GM12878 (cell line): ENCODE measurements at regions not wholly inside any gene's neighbourhood (a gene's known extent, or its start where the extent isn't known, plus 50 kb on each side); places are given as distances from the start of the nearest gene placed in this dataset.

Experiments used
- ATAC-seq: fragments of 200-7000 bp; cut with Tn5 transposase; 3 replicates; pipeline ENCODE4 v1.9.1; 2020; ENCODE audit warnings: mild to moderate bottlenecking, moderate library complexity
- BruUV-seq: library from RNA; stranded (reverse); fragments of 400-500 nt; replicated peaks from 2 replicates; lab custom pipeline; 2021; lab: Mats Ljungman, UMichigan
- CTCF ChIA-PET: fragments of 300-600 bp; sonication (Branson Sonifier 250); formaldehyde crosslinking; extraction: SDS; loops from one replicate; lab custom pipeline; 2021; ENCODE audit warnings: inconsistent platforms; lab: Yijun Ruan, JAX
- POLR2A ChIA-PET: fragments of 350-600 bp; formaldehyde crosslinking; extraction: SDS; loops from one replicate; lab custom pipeline; 2021; ENCODE audit warnings: inconsistent platforms; lab: Charles Lee
- RAD21 ChIA-PET: fragments of 300-600 bp; sonication (Branson Sonifier 250); formaldehyde crosslinking; loops from one replicate; lab custom pipeline; 2023; ENCODE audit warnings: antibody characterized with exemption; ENCODE audit not compliant: unreplicated experiment; lab: Charles Lee
- SMC1A ChIA-PET: fragments of 300-600 bp; sonication (Branson Sonifier 250); formaldehyde crosslinking; loops from one replicate; lab custom pipeline; 2023; ENCODE audit not compliant: unreplicated experiment, uncharacterized antibody; lab: Charles Lee
- DNase-seq: peaks from one replicate; pipeline ENCODE4 v3.0.0-alpha.2; 2011; ENCODE audit warnings: low read depth, low spot score
- FAIRE-seq: peaks from 3 replicates; lab custom pipeline; 2011; peaks lifted over from hg19 to GRCh38; lab: Jason Lieb, UNC
- H2AFZ ChIP-seq: 2 replicates; pipeline ENCODE4 v1.6.0; 2011; ENCODE audit warnings: low read depth, low read length, control low read depth; ENCODE audit not compliant: control insufficient read depth
- H3K27ac ChIP-seq: 2 replicates; pipeline ENCODE4 v1.5.1; 2011; ENCODE audit warnings: control low read depth; ENCODE audit not compliant: control insufficient read depth, insufficient read depth
- H3K27me3 ChIP-seq, 2 experiments: replicated peaks in 1 of 2; 2 replicates each; pipeline versions ENCODE4 v1.6.0 to v1.6.1; 2011; ENCODE audit warnings: low read length in 1 of 2; ENCODE audit not compliant: control insufficient read depth in 2 of 2, insufficient read depth in 2 of 2
- H3K36me3 ChIP-seq, 2 experiments: 2 replicates each; pipeline ENCODE4 v1.5.1; 2011; ENCODE audit warnings: low read length in 1 of 2; ENCODE audit not compliant: control insufficient read depth in 2 of 2, insufficient read depth in 2 of 2
- H3K4me1 ChIP-seq: 2 replicates; pipeline ENCODE4 v1.6.1; 2011; ENCODE audit warnings: mild to moderate bottlenecking, low read length, moderate library complexity, mixed read lengths; ENCODE audit not compliant: control insufficient read depth, insufficient read depth
- H3K4me2 ChIP-seq: 2 replicates; pipeline ENCODE4 v1.6.0; 2011; ENCODE audit warnings: control low read depth; ENCODE audit not compliant: control insufficient read depth, insufficient read depth
- H3K4me3 ChIP-seq: fragments of 200-600 bp; sonication (generic); 2 replicates; pipeline ENCODE4 v1.5.1; 2016
- H3K79me2 ChIP-seq: 2 replicates; pipeline ENCODE4 v1.6.0; 2011; ENCODE audit warnings: low read length; ENCODE audit not compliant: control insufficient read depth, insufficient read depth
- H3K9ac ChIP-seq: 2 replicates; pipeline ENCODE4 v1.8.0; 2011; ENCODE audit warnings: low read length, control low read depth, mixed read lengths; ENCODE audit not compliant: control insufficient read depth, insufficient read depth
- H3K9me3 ChIP-seq: replicated peaks from 3 replicates; pipeline ENCODE4 v1.5.1; 2011; ENCODE audit warnings: mild to moderate bottlenecking, low read length; ENCODE audit not compliant: control insufficient read depth, insufficient read depth
- H4K20me1 ChIP-seq: 2 replicates; pipeline ENCODE4 v1.6.0; 2011; ENCODE audit not compliant: control insufficient read depth, insufficient read depth
- BACH1 ChIP-seq: fragments of 450-650 bp; IDR thresholded peaks from 2 replicates; pipeline ENCODE4 v1.6.1; 2017; ENCODE audit warnings: mild to moderate bottlenecking, borderline replicate concordance
- BCL11A ChIP-seq: IDR thresholded peaks from 2 replicates; pipeline ENCODE4 v1.6.1; 2011; ENCODE audit warnings: low read depth, low read length
- CHD2 ChIP-seq: IDR thresholded peaks from 2 replicates; pipeline ENCODE4 v1.6.1; 2011; ENCODE audit warnings: low read depth, low read length, improper control_type of control experiment, borderline replicate concordance
- HDGF ChIP-seq: fragments of 450-650 bp; IDR thresholded peaks from 2 replicates; pipeline ENCODE4 v1.6.1; 2016; ENCODE audit warnings: antibody characterized with exemption
- KLF5 ChIP-seq: fragments of 450-650 bp; IDR thresholded peaks from 2 replicates; pipeline ENCODE4 v1.6.1; 2014; ENCODE audit warnings: mild to moderate bottlenecking; ENCODE audit not compliant: partially characterized antibody
- MTA3 ChIP-seq: IDR thresholded peaks from 2 replicates; pipeline ENCODE4 v1.6.1; 2012; ENCODE audit warnings: low read length, inconsistent platforms, borderline replicate concordance
- NR2F1 ChIP-seq: fragments of 450-650 bp; conservative IDR thresholded peaks from 2 replicates; pipeline ENCODE4 v1.6.1; 2017; ENCODE audit warnings: mild to moderate bottlenecking
- RFX5 ChIP-seq: IDR thresholded peaks from 2 replicates; pipeline ENCODE4 v1.6.1; 2011; ENCODE audit warnings: low read depth, low read length, improper control_type of control experiment
- ZNF24 ChIP-seq: fragments of 450-650 bp; IDR thresholded peaks from 2 replicates; pipeline ENCODE4 v1.6.1; 2017; ENCODE audit warnings: antibody characterized with exemption, mild to moderate bottlenecking
- WGBS: methylation state at CpG from one replicate; pipeline ENCODE4 v1.1.6; 2016; ENCODE audit warnings: low lambda C conversion rate; ENCODE audit not compliant: insufficient replicate concordance, insufficient coverage; ENCODE audit errors: missing lambda C conversion rate; 5-methylcytosine and 5-hydroxymethylcytosine counted together
- in situ Hi-C: fragments of 300-500 bp; cut with MboI; formaldehyde crosslinking; loops from 9 replicates; pipeline ENCODE4 v1.14.3; 2018; ENCODE audit warnings: mixed read lengths
- intact Hi-C: fragments of 100-400 bp; cut with micrococcal nuclease; formaldehyde crosslinking; loops from one replicate; pipeline ENCODE4 v1.14.2; 2022; ENCODE audit not compliant: unreplicated experiment
- TF ChIP-seq, protein P1 (sequence below): fragments of 450-650 bp; IDR thresholded peaks from 2 replicates; pipeline ENCODE4 v1.6.1; 2017; ENCODE audit warnings: antibody characterized with exemption, mild to moderate bottlenecking, moderate library complexity
- TF ChIP-seq, protein P2 (sequence below): fragments of 450-650 bp; IDR thresholded peaks from 2 replicates; pipeline ENCODE4 v1.6.1; 2016; ENCODE audit warnings: mild to moderate bottlenecking
- TF ChIP-seq, protein P3 (sequence below): fragments of 150-350 bp; IDR thresholded peaks from 2 replicates; pipeline ENCODE4 v1.6.1; 2016; ENCODE audit warnings: low read depth, low read length

DNA sequence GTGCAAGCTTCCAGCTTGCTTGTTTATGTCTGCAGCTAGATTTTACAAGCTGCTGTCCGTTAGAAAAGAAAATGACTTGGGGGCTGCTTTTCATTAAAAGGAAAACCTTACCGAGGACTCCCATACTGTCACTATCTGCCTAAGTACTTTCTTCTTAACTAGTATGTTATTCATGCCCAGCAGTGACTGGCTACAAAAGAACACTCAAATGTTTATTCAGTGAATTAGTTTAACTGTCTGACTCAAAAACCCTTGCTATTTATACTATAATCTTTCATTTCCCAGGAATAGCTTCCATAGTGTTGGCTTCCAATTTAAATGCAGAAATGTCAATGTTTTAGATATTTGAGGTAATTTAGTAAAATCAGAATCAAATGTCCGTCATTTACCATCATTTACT is 164.9 kb downstream of the DTHD1 start:
- H3K36me3 ChIP-seq, result no peaks in the 10 kb centered on the region
- ChIA-PET RAD21 (interaction anchor here (1.2 kb wide), 1 partner anchor 96 kb away, joined by 3 read pairs; no protein-coding TSS in a partner anchor), POLR2A (no interaction called here), SMC1A (no interaction called here), CTCF (no interaction called here)
- H3K9ac ChIP-seq, result no peak overlapping the region
- TF ChIP-seq, protein P1, sequence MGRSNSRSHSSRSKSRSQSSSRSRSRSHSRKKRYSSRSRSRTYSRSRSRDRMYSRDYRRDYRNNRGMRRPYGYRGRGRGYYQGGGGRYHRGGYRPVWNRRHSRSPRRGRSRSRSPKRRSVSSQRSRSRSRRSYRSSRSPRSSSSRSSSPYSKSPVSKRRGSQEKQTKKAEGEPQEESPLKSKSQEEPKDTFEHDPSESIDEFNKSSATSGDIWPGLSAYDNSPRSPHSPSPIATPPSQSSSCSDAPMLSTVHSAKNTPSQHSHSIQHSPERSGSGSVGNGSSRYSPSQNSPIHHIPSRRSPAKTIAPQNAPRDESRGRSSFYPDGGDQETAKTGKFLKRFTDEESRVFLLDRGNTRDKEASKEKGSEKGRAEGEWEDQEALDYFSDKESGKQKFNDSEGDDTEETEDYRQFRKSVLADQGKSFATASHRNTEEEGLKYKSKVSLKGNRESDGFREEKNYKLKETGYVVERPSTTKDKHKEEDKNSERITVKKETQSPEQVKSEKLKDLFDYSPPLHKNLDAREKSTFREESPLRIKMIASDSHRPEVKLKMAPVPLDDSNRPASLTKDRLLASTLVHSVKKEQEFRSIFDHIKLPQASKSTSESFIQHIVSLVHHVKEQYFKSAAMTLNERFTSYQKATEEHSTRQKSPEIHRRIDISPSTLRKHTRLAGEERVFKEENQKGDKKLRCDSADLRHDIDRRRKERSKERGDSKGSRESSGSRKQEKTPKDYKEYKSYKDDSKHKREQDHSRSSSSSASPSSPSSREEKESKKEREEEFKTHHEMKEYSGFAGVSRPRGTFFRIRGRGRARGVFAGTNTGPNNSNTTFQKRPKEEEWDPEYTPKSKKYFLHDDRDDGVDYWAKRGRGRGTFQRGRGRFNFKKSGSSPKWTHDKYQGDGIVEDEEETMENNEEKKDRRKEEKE, result no peak
- TF ChIP-seq BCL11A (no peak), BACH1 (no peak), HDGF (no peak)
- in situ Hi-C loops (no loop called here), intact Hi-C loops (no loop called here)
- no peak for FAIRE-seq
- H3K4me2 ChIP-seq, result no peak overlapping the region
- no peaks in the 10 kb centered on the region; the same call in 2 of the 3 replicates for H3K9me3 ChIP-seq
- no peaks in the 10 kb centered on the region for H3K79me2 ChIP-seq
- H3K27me3 ChIP-seq, result no peaks in the 10 kb centered on the region
- WGBS, result 23% methylated on average over 3 of the region's 3 CpGs
- no peak for DNase-seq
- ATAC-seq, result no peak
- no peaks in the 10 kb centered on the region for H3K4me1 ChIP-seq
- H3K4me3 ChIP-seq, result no peak overlapping the region
- no peak overlapping the region for H2AFZ ChIP-seq
- BruUV-seq, result no TSS peak
- no peaks in the 10 kb centered on the region for H4K20me1 ChIP-seq
- H3K27ac ChIP-seq, result no peak overlapping the region

DNA sequence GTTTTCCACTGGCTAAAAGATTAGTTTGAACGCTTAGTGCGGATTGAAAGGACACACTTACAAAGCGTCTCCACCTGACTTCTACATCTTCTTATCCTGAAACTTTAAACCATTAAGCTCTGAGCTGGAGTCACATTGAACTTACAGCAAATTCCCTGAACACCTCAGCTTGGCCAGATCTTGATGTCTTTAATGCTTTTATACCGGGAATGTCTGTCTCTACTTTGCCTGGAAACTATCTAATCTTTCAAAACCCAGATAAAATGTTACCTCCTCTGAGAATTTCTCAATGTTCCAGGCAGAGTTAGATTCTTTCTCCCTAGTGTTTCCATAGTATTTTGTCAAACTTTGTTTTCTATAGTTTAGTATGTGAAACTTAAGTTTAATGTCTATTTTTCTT is 179.9 kb downstream of the DTHD1 start:
- no peak overlapping the region for H3K4me2 ChIP-seq
- ChIA-PET CTCF (no interaction called here), SMC1A (no interaction called here), POLR2A (no interaction called here), RAD21 (no interaction called here)
- in situ Hi-C loops, result no loop called here
- no peak overlapping the region for H2AFZ ChIP-seq
- DNase-seq (no peak), ATAC-seq (no peak), FAIRE-seq (no peak)
- intact Hi-C loops, result no loop called here
- WGBS, result 15% methylated on average over 4 of the region's 4 CpGs
- H3K9me3 ChIP-seq, result no peaks in the 10 kb centered on the region
- H3K4me3 ChIP-seq, result no peak overlapping the region
- H3K27me3 ChIP-seq, result no peaks in the 10 kb centered on the region
- no peaks in the 10 kb centered on the region for H3K79me2 ChIP-seq
- no peaks in the 10 kb centered on the region for H4K20me1 ChIP-seq
- BruUV-seq, result no TSS peak
- H3K4me1 ChIP-seq, result no peaks in the 10 kb centered on the region
- H3K36me3 ChIP-seq, result no peaks in the 10 kb centered on the region
- H3K27ac ChIP-seq, result no peak overlapping the region
- no peak overlapping the region for H3K9ac ChIP-seq
- TF ChIP-seq RFX5 (no peak), CHD2 (no peak), MTA3 (no peak), NR2F1 (no peak), KLF5 (no peak), ZNF24 (no peak)
- TF ChIP-seq, protein P2, sequence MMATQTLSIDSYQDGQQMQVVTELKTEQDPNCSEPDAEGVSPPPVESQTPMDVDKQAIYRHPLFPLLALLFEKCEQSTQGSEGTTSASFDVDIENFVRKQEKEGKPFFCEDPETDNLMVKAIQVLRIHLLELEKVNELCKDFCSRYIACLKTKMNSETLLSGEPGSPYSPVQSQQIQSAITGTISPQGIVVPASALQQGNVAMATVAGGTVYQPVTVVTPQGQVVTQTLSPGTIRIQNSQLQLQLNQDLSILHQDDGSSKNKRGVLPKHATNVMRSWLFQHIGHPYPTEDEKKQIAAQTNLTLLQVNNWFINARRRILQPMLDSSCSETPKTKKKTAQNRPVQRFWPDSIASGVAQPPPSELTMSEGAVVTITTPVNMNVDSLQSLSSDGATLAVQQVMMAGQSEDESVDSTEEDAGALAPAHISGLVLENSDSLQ, result no peak
- TF ChIP-seq, protein P3, sequence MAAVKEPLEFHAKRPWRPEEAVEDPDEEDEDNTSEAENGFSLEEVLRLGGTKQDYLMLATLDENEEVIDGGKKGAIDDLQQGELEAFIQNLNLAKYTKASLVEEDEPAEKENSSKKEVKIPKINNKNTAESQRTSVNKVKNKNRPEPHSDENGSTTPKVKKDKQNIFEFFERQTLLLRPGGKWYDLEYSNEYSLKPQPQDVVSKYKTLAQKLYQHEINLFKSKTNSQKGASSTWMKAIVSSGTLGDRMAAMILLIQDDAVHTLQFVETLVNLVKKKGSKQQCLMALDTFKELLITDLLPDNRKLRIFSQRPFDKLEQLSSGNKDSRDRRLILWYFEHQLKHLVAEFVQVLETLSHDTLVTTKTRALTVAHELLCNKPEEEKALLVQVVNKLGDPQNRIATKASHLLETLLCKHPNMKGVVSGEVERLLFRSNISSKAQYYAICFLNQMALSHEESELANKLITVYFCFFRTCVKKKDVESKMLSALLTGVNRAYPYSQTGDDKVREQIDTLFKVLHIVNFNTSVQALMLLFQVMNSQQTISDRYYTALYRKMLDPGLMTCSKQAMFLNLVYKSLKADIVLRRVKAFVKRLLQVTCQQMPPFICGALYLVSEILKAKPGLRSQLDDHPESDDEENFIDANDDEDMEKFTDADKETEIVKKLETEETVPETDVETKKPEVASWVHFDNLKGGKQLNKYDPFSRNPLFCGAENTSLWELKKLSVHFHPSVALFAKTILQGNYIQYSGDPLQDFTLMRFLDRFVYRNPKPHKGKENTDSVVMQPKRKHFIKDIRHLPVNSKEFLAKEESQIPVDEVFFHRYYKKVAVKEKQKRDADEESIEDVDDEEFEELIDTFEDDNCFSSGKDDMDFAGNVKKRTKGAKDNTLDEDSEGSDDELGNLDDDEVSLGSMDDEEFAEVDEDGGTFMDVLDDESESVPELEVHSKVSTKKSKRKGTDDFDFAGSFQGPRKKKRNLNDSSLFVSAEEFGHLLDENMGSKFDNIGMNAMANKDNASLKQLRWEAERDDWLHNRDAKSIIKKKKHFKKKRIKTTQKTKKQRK, result no peak
